GM10248 (cell line): ENCODE measurements at regions not wholly inside any gene's neighbourhood (a gene's known extent, or its start where the extent isn't known, plus 50 kb on each side); places are given as distances from the start of the nearest gene placed in this dataset.

Experiments used
- CTCF ChIA-PET: fragments of 300-600 bp; sonication (Branson Sonifier 250); formaldehyde crosslinking; extraction: SDS; loops from one replicate; lab custom pipeline; 2021; ENCODE audit warnings: antibody characterized with exemption; lab: Yijun Ruan, JAX
- POLR2A ChIA-PET: fragments of 350-650 bp; sonication (Branson Sonifier 250); formaldehyde crosslinking; extraction: SDS; loops from one replicate; lab custom pipeline; 2020; ENCODE audit warnings: antibody characterized with exemption; lab: Yijun Ruan, JAX
- DNase-seq: peaks from one replicate; pipeline ENCODE4 v3.0.0; 2012; ENCODE audit errors: extremely low spot score
- TF ChIP-seq, protein P1 (sequence below): IDR thresholded peaks from 2 replicates; pipeline ENCODE4 v1.5.1; 2012; ENCODE audit warnings: mild to moderate bottlenecking, low read depth; ENCODE audit errors: extremely low read depth, missing control alignments, control extremely low read depth

GRCh38 chr4:67220861-67221260 lies 324.4 kb downstream of the CENPC start:
- ChIA-PET POLR2A (no interaction called here), CTCF (interaction anchor here (1.2 kb wide), 1 partner anchor 9 kb away, joined by 6 read pairs; no protein-coding TSS in a partner anchor)
- DNase-seq: no peak
- TF ChIP-seq, protein P1, sequence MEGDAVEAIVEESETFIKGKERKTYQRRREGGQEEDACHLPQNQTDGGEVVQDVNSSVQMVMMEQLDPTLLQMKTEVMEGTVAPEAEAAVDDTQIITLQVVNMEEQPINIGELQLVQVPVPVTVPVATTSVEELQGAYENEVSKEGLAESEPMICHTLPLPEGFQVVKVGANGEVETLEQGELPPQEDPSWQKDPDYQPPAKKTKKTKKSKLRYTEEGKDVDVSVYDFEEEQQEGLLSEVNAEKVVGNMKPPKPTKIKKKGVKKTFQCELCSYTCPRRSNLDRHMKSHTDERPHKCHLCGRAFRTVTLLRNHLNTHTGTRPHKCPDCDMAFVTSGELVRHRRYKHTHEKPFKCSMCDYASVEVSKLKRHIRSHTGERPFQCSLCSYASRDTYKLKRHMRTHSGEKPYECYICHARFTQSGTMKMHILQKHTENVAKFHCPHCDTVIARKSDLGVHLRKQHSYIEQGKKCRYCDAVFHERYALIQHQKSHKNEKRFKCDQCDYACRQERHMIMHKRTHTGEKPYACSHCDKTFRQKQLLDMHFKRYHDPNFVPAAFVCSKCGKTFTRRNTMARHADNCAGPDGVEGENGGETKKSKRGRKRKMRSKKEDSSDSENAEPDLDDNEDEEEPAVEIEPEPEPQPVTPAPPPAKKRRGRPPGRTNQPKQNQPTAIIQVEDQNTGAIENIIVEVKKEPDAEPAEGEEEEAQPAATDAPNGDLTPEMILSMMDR: no peak

DNA sequence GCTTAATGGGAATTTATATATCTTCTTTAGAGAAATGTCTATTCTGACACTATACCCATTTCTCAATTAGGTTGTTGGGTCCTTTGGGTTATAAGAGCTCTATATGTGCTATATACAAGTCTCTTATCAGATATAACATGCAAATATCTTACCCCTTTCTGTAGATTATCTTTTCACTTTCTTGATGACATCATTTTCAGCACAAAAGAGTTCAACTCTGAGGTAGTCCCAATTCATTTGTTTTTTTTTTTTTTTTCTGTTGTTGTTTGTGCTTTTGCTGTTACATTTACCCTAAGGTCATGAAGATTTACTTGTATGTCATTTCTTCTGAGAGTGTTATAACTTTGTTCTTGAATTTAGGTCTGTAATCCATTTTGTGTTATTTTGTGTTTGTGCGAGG lies 326.4 kb downstream of the CENPC start:
- CTCF ChIA-PET: no interaction called here
- TF ChIP-seq, protein P1: no peak
- DNase-seq: no peak
- POLR2A ChIA-PET: no interaction called here

DNA sequence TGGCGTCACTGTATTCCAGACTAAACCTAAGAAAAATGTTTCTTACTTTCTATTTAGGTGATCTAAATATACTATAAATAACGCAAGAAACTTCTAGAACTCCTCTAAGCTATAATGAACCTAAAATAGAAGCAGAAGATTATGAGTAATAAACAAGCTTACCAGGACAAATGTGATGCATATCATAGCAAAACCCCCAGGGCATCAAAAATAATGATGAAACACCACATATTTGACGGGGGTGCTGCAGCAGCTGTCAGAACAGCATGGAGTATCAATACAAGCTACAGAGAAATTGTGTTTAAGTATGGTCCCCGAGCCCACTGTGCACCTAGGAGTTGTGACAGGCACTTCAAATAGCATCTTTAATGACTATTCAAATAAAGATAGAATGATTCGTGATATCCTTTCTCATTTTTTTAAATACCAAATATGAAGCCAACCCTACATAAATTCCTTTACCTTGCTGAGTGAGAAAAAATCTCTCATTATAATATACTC lies 337.3 kb downstream of the CENPC start:
- ChIA-PET CTCF (interaction anchor here (1.2 kb wide), 1 partner anchor 113 kb away, joined by 3 read pairs; no protein-coding TSS in a partner anchor), POLR2A (no interaction called here)
- TF ChIP-seq, protein P1: no peak
- DNase-seq: no peak

- ChIA-PET POLR2A (no interaction called here), CTCF (no interaction called here)
- no peak for DNase-seq
- TF ChIP-seq, protein P1: no peak
These were observed 340.9 kb downstream of the CENPC start for GRCh38 chr4:67204441-67204840.

GRCh38 chr4:67201334-67201733 lies 344.0 kb downstream of the CENPC start:
- ChIA-PET POLR2A (no interaction called here), CTCF (no interaction called here)
- DNase-seq: no peak
- TF ChIP-seq, protein P1: no peak

DNA sequence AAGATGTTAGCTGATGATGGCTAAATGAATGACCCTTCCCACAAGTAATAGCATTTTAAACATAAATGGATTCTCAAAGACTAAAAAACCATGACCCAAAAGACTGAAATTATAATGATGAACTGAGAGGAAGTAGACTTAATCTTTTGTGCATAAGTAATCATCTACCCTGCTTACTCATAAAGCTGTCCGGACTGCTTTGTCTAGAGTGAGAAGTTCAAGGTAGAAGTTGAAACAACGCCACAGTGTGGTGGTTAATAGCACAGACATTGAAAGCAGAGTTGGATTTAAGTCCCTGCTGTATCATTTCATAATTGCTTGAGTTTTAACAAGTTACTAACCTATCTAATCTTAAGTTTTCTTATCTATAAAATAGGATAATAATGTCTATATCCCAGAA lies 346.6 kb downstream of the CENPC start:
- TF ChIP-seq, protein P1: no peak
- CTCF ChIA-PET: interaction anchor here (1.0 to 1.2 kb wide), 2 partner anchors 111 to 113 kb away, joined by 3 to 4 read pairs; no protein-coding TSS in a partner anchor
- POLR2A ChIA-PET: no interaction called here
- peak; percentile 4 for DNase-seq
